ENCODE measurements at regions not wholly inside any gene's neighbourhood (a gene's known extent, or its start where the extent isn't known, plus 50 kb on each side); places are given as distances from the start of the nearest gene placed in this dataset.

- no peak for DNase-seq (ENCODE audit: low read depth)
These were observed 463.5 kb upstream of the TRIB2 start for GRCh38 chr2:12253167-12253778.

GRCh38 chr2:12254280-12254860 is 462.4 kb upstream of the TRIB2 start:
- no peak for DNase-seq (ENCODE audit: low read depth)

GRCh38 chr2:12256206-12256605 is 460.5 kb upstream of the TRIB2 start:
- no peak for DNase-seq (ENCODE audit: low read depth)

- DNase-seq (ENCODE audit: low read depth) = no peak
These were observed 459.3 kb upstream of the TRIB2 start for GRCh38 chr2:12257476-12257875.

- no peak for DNase-seq (ENCODE audit: low read depth)
These were observed 457.2 kb upstream of the TRIB2 start for GRCh38 chr2:12259493-12259892.

GRCh38 chr2:12261986-12262680 is 454.6 kb upstream of the TRIB2 start:
- no peak for DNase-seq (ENCODE audit: low read depth)

GRCh38 chr2:12262681-12263436 is 453.9 kb upstream of the TRIB2 start:
- DNase-seq (ENCODE audit: low read depth) = peak; percentile 26

- DNase-seq (ENCODE audit: low read depth) = no peak
These were observed 453.0 kb upstream of the TRIB2 start for GRCh38 chr2:12263730-12264129.

- no peak for DNase-seq (ENCODE audit: low read depth)
These were observed 452.6 kb upstream of the TRIB2 start for GRCh38 chr2:12264146-12264545.

GRCh38 chr2:12265646-12266045 is 451.1 kb upstream of the TRIB2 start:
- DNase-seq (ENCODE audit: low read depth) = no peak

- DNase-seq (ENCODE audit: low read depth) = no peak
These were observed 449.7 kb upstream of the TRIB2 start for GRCh38 chr2:12267042-12267441.

GRCh38 chr2:12269041-12269972 is 447.4 kb upstream of the TRIB2 start:
- DNase-seq (ENCODE audit: low read depth) = no peak

- no peak for DNase-seq (ENCODE audit: low read depth)
These were observed 445.7 kb upstream of the TRIB2 start for GRCh38 chr2:12270876-12271588.

- no peak for DNase-seq (ENCODE audit: low read depth)
These were observed 445.1 kb upstream of the TRIB2 start for GRCh38 chr2:12271589-12271984.

- no peak for DNase-seq (ENCODE audit: low read depth)
These were observed 443.6 kb upstream of the TRIB2 start for GRCh38 chr2:12273111-12273510.

GRCh38 chr2:12274591-12274990 is 442.1 kb upstream of the TRIB2 start:
- no peak for DNase-seq (ENCODE audit: low read depth)

- DNase-seq (ENCODE audit: low read depth) = no peak
These were observed 439.3 kb upstream of the TRIB2 start for GRCh38 chr2:12277241-12278034.

GRCh38 chr2:12278217-12278750 is 438.5 kb upstream of the TRIB2 start:
- DNase-seq (ENCODE audit: low read depth) = no peak

GRCh38 chr2:12282780-12283695 is 433.7 kb upstream of the TRIB2 start:
- no peak for DNase-seq (ENCODE audit: low read depth)
